ENCODE measurements at regions not wholly inside any gene's neighbourhood (a gene's known extent, or its start where the extent isn't known, plus 50 kb on each side); places are given as distances from the start of the nearest gene placed in this dataset.

DNA sequence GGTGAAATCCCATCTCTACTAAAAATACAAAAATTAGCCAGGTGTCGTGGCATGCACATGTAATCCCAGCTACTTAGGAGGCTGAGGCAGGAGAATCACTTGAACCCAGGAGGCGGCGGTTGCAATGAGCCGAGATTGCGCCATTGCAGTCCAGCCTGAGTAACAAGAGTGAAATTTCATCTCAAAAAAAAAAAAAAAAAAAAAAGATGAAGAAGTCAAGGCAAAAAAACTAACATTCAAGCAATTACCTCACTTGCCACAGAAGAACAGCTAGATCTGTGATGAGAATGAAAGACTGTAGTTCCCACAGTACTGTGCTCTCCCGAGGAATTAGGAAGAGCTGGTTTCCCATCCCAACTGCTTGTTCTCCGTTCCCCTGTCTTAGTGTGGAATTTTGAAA lies 144.7 kb upstream of the ECI2 start:
- dilution Hi-C loops (cut with MboI; ENCODE audit: extremely low pct_ligation_motif_present, low sequenced_read_pairs): no loop called here
- Histone ChIP-seq H3K36me3 (ENCODE audit: control insufficient read depth in 2 of 2, extremely low read depth in 1 of 2, insufficient read depth in 2 of 2, low read length in 2 of 2) (no peaks in the 10 kb centered on the region), H3K27ac (ENCODE audit: insufficient read depth, low read depth, low read length) (no peak overlapping the region), H3K27me3 (ENCODE audit: control insufficient read depth in 2 of 2, insufficient read depth in 2 of 2, low read length in 2 of 2) (peaks cover 2% of the 10 kb centered on the region in 2 experiments), H3K79me2 (ENCODE audit: control insufficient read depth, insufficient read depth, low read length) (no peaks in the 10 kb centered on the region), H3K9ac (replicated peaks; ENCODE audit: extremely low read depth, insufficient read depth, low read length) (no peak overlapping the region), H3K4me2 (ENCODE audit: insufficient read depth, low read length) (no peak overlapping the region), H2AFZ (ENCODE audit: low read depth, low read length) (no peak overlapping the region), H3K4me3 (replicated peaks in 1 of 3; ENCODE audit: insufficient read depth in 1 of 3, low read depth in 1 of 3, low read length in 3 of 3) (no peak overlapping the region), H4K20me1 (replicated peaks; ENCODE audit: control insufficient read depth, extremely low read depth, insufficient read depth, low read length) (no peaks in the 10 kb centered on the region), H3K9me1 (replicated peaks; ENCODE audit: control insufficient read depth, extremely low read depth, insufficient read depth, low read length) (no peaks in the 10 kb centered on the region), H3K9me3 (replicated peaks; ENCODE audit: control insufficient read depth, insufficient read depth, low read length) (no peaks in the 10 kb centered on the region), H3K4me1 (ENCODE audit: control insufficient read depth, extremely low read depth, insufficient read depth, low read length) (peaks cover 8% of the 10 kb centered on the region)
- BruUV-seq (replicated peaks): no TSS peak
- TF ChIP-seq JUN (IDR thresholded peaks at IDR 0.05; ENCODE audit: borderline replicate concordance, insufficient read depth, insufficient read length, low read depth) (no peak), GATA2 (IDR thresholded peaks at IDR 0.05; ENCODE audit: insufficient read depth, insufficient read length, low read depth, low read length) (no peak)
- intact Hi-C loops (cut with micrococcal nuclease): no loop called here
- CTCF ChIA-PET: interaction anchor here (0.7 to 1.3 kb wide), 4 partner anchors 9 to 70 kb away, joined by 3 to 5 read pairs (median 3); no protein-coding TSS in a partner anchor
- DNase-seq (ENCODE audit: low read depth, low spot score) (no peak), FAIRE-seq (no peak)
- POLR2A ChIA-PET: no interaction called here

DNA sequence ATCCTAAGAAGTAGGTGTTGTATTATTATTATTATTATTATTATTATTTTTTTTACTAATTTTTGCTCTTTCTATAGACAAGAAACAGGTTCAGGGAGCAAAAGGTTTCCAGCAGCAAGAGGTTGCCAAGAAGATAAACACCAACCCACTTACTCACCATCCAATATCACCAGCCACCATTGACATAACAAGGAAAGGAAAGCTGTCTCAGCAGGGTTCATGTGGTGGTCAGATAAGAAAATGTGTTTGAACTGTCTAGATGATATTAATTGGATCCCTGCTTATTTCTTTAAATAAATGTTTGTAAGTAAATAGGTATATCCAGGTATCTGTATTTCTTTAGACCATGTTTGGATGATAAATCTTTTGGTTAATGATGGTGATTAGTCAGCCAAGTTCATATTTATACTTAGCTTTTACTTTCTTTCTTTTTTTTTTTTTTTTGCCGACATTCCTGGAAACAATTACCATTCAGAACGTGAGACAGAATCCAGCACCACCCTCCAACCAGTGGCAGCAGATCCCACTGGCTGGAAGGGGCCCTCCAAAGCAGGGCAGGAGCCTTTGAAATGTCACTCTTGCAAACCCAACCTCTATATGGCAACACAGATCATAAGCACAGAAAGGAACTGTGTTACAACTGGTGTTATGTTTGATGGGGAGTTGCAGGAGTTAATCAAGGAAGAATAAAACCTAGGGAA lies 139.2 kb upstream of the ECI2 start:
- DNase-seq (ENCODE audit: low read depth, low spot score): peak; percentile 93
- peak; percentile 35 for FAIRE-seq
- POLR2A ChIA-PET: interaction anchor here (1.2 kb wide), 1 partner anchor 21 kb away, joined by 7 read pairs; no protein-coding TSS in a partner anchor
- intact Hi-C loops (cut with micrococcal nuclease) (loop anchor here (2.0 kb wide), 1 partner anchor 18 kb away; no protein-coding TSS in a partner anchor), dilution Hi-C loops (cut with MboI; ENCODE audit: extremely low pct_ligation_motif_present, low sequenced_read_pairs) (no loop called here)
- no TSS peak for BruUV-seq (replicated peaks)
- Histone ChIP-seq H3K9me3 (replicated peaks; ENCODE audit: control insufficient read depth, insufficient read depth, low read length) (no peaks in the 10 kb centered on the region), H3K4me2 (ENCODE audit: insufficient read depth, low read length) (peak overlapping the region; percentile 28), H3K27ac (ENCODE audit: insufficient read depth, low read depth, low read length) (no peak overlapping the region), H3K9me1 (replicated peaks; ENCODE audit: control insufficient read depth, extremely low read depth, insufficient read depth, low read length) (no peaks in the 10 kb centered on the region), H3K79me2 (ENCODE audit: control insufficient read depth, insufficient read depth, low read length) (no peaks in the 10 kb centered on the region), H3K27me3 (ENCODE audit: control insufficient read depth in 2 of 2, insufficient read depth in 2 of 2, low read length in 2 of 2) (no peaks in the 10 kb centered on the region), H3K36me3 (ENCODE audit: control insufficient read depth in 2 of 2, extremely low read depth in 1 of 2, insufficient read depth in 2 of 2, low read length in 2 of 2) (no peaks in the 10 kb centered on the region), H4K20me1 (replicated peaks; ENCODE audit: control insufficient read depth, extremely low read depth, insufficient read depth, low read length) (no peaks in the 10 kb centered on the region), H2AFZ (ENCODE audit: low read depth, low read length) (no peak overlapping the region), H3K9ac (replicated peaks; ENCODE audit: extremely low read depth, insufficient read depth, low read length) (no peak overlapping the region), H3K4me1 (ENCODE audit: control insufficient read depth, extremely low read depth, insufficient read depth, low read length) (peaks cover 19% of the 10 kb centered on the region), H3K4me3 (replicated peaks in 1 of 3; ENCODE audit: insufficient read depth in 1 of 3, low read depth in 1 of 3, low read length in 3 of 3) (no peak overlapping the region)
- peak; percentile 4 for TF ChIP-seq JUN (IDR thresholded peaks at IDR 0.05; ENCODE audit: borderline replicate concordance, insufficient read depth, insufficient read length, low read depth)
- peak; percentile 43 for TF ChIP-seq FOS (IDR thresholded peaks at IDR 0.05; ENCODE audit: borderline replicate concordance, insufficient read depth, low read length)
- peak; percentile 83 for TF ChIP-seq GATA2 (IDR thresholded peaks at IDR 0.05; ENCODE audit: insufficient read depth, insufficient read length, low read depth, low read length)
- no peak for TF ChIP-seq POLR2AphosphoS5 (IDR thresholded peaks at IDR 0.05; ENCODE audit: insufficient read depth, low read depth, low read length)
- CTCF ChIA-PET: interaction anchor here (0.7 to 2.9 kb wide), 7 partner anchors 9 to 79 kb away, joined by 3 to 19 read pairs (median 6); no protein-coding TSS in a partner anchor
